Fibroblast of lung (primary cell): ENCODE measurements at regions not wholly inside any gene's neighbourhood (a gene's known extent, or its start where the extent isn't known, plus 50 kb on each side); places are given as distances from the start of the nearest gene placed in this dataset.

ENCODE experiments used
- EZH2 ChIP-seq: IDR thresholded peaks from 2 replicates; pipeline ENCODE4 v1.5.1; 2012; ENCODE audit warnings: low read length, control low read depth, mild to moderate bottlenecking; ENCODE audit errors: missing control alignments
- TF ChIP-seq, protein P1 (sequence below), 2 donors: IDR thresholded peaks in 1 of 2; conservative IDR thresholded peaks in 1 of 2; 1 replicate in 1 of 2; 2 replicates in 1 of 2; pipeline ENCODE4 v1.5.1; 2011 to 2012; ENCODE audit warnings: low read length in 2 of 2, control low read depth in 1 of 2, inconsistent platforms in 1 of 2, low read depth in 1 of 2, mild to moderate bottlenecking in 1 of 2

DNA sequence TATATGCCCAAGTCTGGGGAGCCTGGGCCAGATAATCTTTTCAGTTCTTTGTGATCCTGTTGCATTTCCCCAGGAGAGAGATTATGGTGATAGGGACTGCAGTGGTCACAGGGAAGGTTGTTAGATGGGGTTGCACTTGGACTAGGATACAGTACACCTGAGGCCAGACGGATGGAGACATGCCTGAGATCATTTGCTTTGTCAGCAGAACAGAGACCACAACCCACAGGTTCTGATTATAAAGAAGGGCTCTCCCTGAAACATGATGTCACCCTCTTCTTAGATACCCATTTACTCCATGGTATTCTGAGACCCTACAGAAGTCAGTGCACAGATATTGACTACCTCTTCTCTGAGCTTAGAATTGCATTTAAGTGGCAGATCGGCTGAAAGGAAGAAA lies 200.9 kb upstream of the IGF1 start:
- TF ChIP-seq, protein P1, sequence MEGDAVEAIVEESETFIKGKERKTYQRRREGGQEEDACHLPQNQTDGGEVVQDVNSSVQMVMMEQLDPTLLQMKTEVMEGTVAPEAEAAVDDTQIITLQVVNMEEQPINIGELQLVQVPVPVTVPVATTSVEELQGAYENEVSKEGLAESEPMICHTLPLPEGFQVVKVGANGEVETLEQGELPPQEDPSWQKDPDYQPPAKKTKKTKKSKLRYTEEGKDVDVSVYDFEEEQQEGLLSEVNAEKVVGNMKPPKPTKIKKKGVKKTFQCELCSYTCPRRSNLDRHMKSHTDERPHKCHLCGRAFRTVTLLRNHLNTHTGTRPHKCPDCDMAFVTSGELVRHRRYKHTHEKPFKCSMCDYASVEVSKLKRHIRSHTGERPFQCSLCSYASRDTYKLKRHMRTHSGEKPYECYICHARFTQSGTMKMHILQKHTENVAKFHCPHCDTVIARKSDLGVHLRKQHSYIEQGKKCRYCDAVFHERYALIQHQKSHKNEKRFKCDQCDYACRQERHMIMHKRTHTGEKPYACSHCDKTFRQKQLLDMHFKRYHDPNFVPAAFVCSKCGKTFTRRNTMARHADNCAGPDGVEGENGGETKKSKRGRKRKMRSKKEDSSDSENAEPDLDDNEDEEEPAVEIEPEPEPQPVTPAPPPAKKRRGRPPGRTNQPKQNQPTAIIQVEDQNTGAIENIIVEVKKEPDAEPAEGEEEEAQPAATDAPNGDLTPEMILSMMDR (conservative IDR thresholded peaks at IDR 0.05 in 1 of 2, IDR thresholded peaks at IDR 0.05 in 1 of 2; ENCODE audit: low read depth in 1 of 2, low read length in 2 of 2): no peak
- TF ChIP-seq EZH2: no peak
